Keratinocyte (primary cell): ENCODE measurements at regions not wholly inside any gene's neighbourhood (a gene's known extent, or its start where the extent isn't known, plus 50 kb on each side); places are given as distances from the start of the nearest gene placed in this dataset.

Experiments
- DNase-seq: peaks from one replicate; pipeline ENCODE4 v3.0.0-alpha.2; 2011; ENCODE audit warnings: low read depth, missing footprints, low spot score
- FAIRE-seq: peaks from 2 replicates; lab custom pipeline; 2011; peaks lifted over from hg19 to GRCh38; lab: Jason Lieb, UNC
- H2AFZ ChIP-seq: 2 replicates; pipeline ENCODE4 v1.6.0; 2012; ENCODE audit warnings: low read length, control low read depth, inconsistent platforms; ENCODE audit not compliant: control insufficient read depth
- H3K27ac ChIP-seq: 2 replicates; pipeline ENCODE4 v1.5.1; 2011; ENCODE audit warnings: low read length; ENCODE audit not compliant: control insufficient read depth, insufficient read depth
- H3K27me3 ChIP-seq: 3 replicates; pipeline ENCODE4 v1.6.0; 2011; ENCODE audit warnings: low read length; ENCODE audit not compliant: control insufficient read depth, insufficient read depth; ENCODE audit errors: extremely low read depth
- H3K36me3 ChIP-seq, 2 experiments: 2 replicates in 1 of 2; 3 replicates in 1 of 2; pipeline ENCODE4 v1.5.1; 2011; ENCODE audit warnings: low read length in 2 of 2, mild to moderate bottlenecking in 1 of 2; ENCODE audit not compliant: control insufficient read depth in 2 of 2, insufficient read depth in 2 of 2; ENCODE audit errors: extremely low read depth in 1 of 2
- H3K4me1 ChIP-seq: 3 replicates; pipeline ENCODE4 v1.5.1; 2011; ENCODE audit warnings: low read length; ENCODE audit not compliant: control insufficient read depth, insufficient read depth; ENCODE audit errors: extremely low read depth
- H3K4me2 ChIP-seq: 3 replicates; pipeline ENCODE4 v1.6.0; 2011; ENCODE audit warnings: low read depth, low read length; ENCODE audit not compliant: control insufficient read depth, insufficient read depth; ENCODE audit errors: extremely low read depth
- H3K4me3 ChIP-seq, 3 experiments: fragments of 200-600 bp in 1 of 3; sonication (generic) in 1 of 3; 2 replicates in 2 of 3; 3 replicates in 1 of 3; pipeline ENCODE4 v1.5.1; 2011 to 2016; ENCODE audit warnings: low read length in 3 of 3, mild to moderate bottlenecking in 3 of 3, control low read depth in 2 of 3, inconsistent platforms in 1 of 3, low read depth in 1 of 3, mixed read lengths in 1 of 3, mixed run types in 1 of 3, moderate library complexity in 1 of 3; ENCODE audit not compliant: control insufficient read depth in 2 of 3, insufficient read depth in 2 of 3; ENCODE audit errors: extremely low read depth in 1 of 3
- H3K79me2 ChIP-seq: 2 replicates; pipeline ENCODE4 v1.6.0; 2012; ENCODE audit warnings: low read length; ENCODE audit not compliant: control insufficient read depth, insufficient read depth
- H3K9ac ChIP-seq: 3 replicates; pipeline ENCODE4 v1.6.0; 2011; ENCODE audit warnings: low read length; ENCODE audit not compliant: control insufficient read depth, insufficient read depth; ENCODE audit errors: extremely low read depth
- H3K9me1 ChIP-seq: 3 replicates; pipeline ENCODE4 v1.6.0; 2011; ENCODE audit warnings: low read length; ENCODE audit not compliant: control insufficient read depth, insufficient read depth; ENCODE audit errors: extremely low read depth
- H3K9me3 ChIP-seq: 2 replicates; pipeline ENCODE4 v1.5.1; 2012; ENCODE audit warnings: low read depth, low read length; ENCODE audit not compliant: control insufficient read depth
- H4K20me1 ChIP-seq: 3 replicates; pipeline ENCODE4 v1.6.0; 2011; ENCODE audit warnings: low read length; ENCODE audit not compliant: control insufficient read depth, insufficient read depth; ENCODE audit errors: extremely low read depth
- CTCF ChIP-seq, 3 experiments: IDR thresholded peaks in 1 of 3; conservative IDR thresholded peaks in 1 of 3; optimal IDR thresholded peaks in 1 of 3; 2 replicates in 2 of 3; 3 replicates in 1 of 3; pipeline versions ENCODE3 to v1.5.1; 2011; ENCODE audit warnings: low read length in 3 of 3, mild to moderate bottlenecking in 3 of 3, moderate library complexity in 2 of 3, control low read depth in 1 of 3, inconsistent platforms in 1 of 3; ENCODE audit not compliant: insufficient read depth in 2 of 3; ENCODE audit errors: extremely low read depth in 1 of 3
- EZH2 ChIP-seq: IDR thresholded peaks from one replicate; pipeline ENCODE4 v1.6.1; 2012; ENCODE audit warnings: inconsistent platforms, mild to moderate bottlenecking, low read length, moderate library complexity
- dilution Hi-C: fragments of 300-500 bp; cut with MboI; formaldehyde crosslinking; loops from one replicate; pipeline ENCODE4 v1.7.0; 2020; ENCODE audit warnings: low sequenced_read_pairs; ENCODE audit not compliant: extremely low pct_ligation_motif_present

GRCh38 chr1:81391125-81391828 is 409.5 kb upstream of the ADGRL2 start:
- Histone ChIP-seq H3K27me3 (no peaks in the 10 kb centered on the region), H3K9me3 (no peaks in the 10 kb centered on the region), H3K4me2 (no peak overlapping the region), H3K9ac (no peak overlapping the region), H3K9me1 (no peaks in the 10 kb centered on the region), H3K79me2 (no peaks in the 10 kb centered on the region), H2AFZ (no peak overlapping the region), H3K4me3 (no peak overlapping the region), H3K4me1 (no peaks in the 10 kb centered on the region), H3K36me3 (no peaks in the 10 kb centered on the region), H4K20me1 (no peaks in the 10 kb centered on the region), H3K27ac (no peak overlapping the region)
- DNase-seq, result no peak
- FAIRE-seq, result no peak
- dilution Hi-C loops, result no loop called here
- no peak for TF ChIP-seq CTCF (optimal IDR thresholded peaks at IDR 0.05 in 1 of 3, IDR thresholded peaks at IDR 0.05 in 1 of 3, conservative IDR thresholded peaks at IDR 0.05 in 1 of 3; ENCODE audit: extremely low read depth in 1 of 3, insufficient read depth in 2 of 3, low read length in 3 of 3)
- TF ChIP-seq EZH2, result no peak

- Histone ChIP-seq H3K4me1 (no peaks in the 10 kb centered on the region), H2AFZ (no peak overlapping the region), H3K4me3 (no peak overlapping the region), H4K20me1 (no peaks in the 10 kb centered on the region), H3K9me3 (no peaks in the 10 kb centered on the region), H3K9me1 (no peaks in the 10 kb centered on the region), H3K36me3 (no peaks in the 10 kb centered on the region), H3K79me2 (no peaks in the 10 kb centered on the region), H3K4me2 (no peak overlapping the region), H3K9ac (no peak overlapping the region), H3K27ac (no peak overlapping the region), H3K27me3 (no peaks in the 10 kb centered on the region)
- TF ChIP-seq CTCF (optimal IDR thresholded peaks at IDR 0.05 in 1 of 3, IDR thresholded peaks at IDR 0.05 in 1 of 3, conservative IDR thresholded peaks at IDR 0.05 in 1 of 3; ENCODE audit: extremely low read depth in 1 of 3, insufficient read depth in 2 of 3, low read length in 3 of 3) (no peak), EZH2 (no peak)
- dilution Hi-C loops, result no loop called here
- no peak for FAIRE-seq
- DNase-seq, result no peak
Observed at GRCh38 chr1:81388435-81388834, 412.3 kb upstream of the ADGRL2 start.
